ENCODE measurements at regions not wholly inside any gene's neighbourhood (a gene's known extent, or its start where the extent isn't known, plus 50 kb on each side); places are given as distances from the start of the nearest gene placed in this dataset.

GRCh38 chr14:48849741-48850322 lies 736.3 kb downstream of the RPS29 start:
- DNase-seq (ENCODE audit: low read depth, low spot score) (no peak), FAIRE-seq (no peak)
- no peaks in the 10 kb centered on the region for H3K27me3 ChIP-seq (ENCODE audit: control insufficient read depth, extremely low read depth, insufficient read depth, low read length)
- no peaks in the 10 kb centered on the region for H3K9me1 ChIP-seq (ENCODE audit: control insufficient read depth, extremely low read depth, insufficient read depth, low read length)
- H2AFZ ChIP-seq (ENCODE audit: control insufficient read depth, low read length), result no peak overlapping the region
- H3K79me2 ChIP-seq (ENCODE audit: control insufficient read depth, insufficient read depth, low read length), result no peaks in the 10 kb centered on the region
- H3K4me3 ChIP-seq (ENCODE audit: control insufficient read depth in 2 of 3, extremely low read depth in 1 of 3, insufficient read depth in 2 of 3, low read depth in 1 of 3, low read length in 3 of 3), result no peak overlapping the region
- H3K36me3 ChIP-seq (ENCODE audit: control insufficient read depth in 2 of 2, extremely low read depth in 1 of 2, insufficient read depth in 2 of 2, low read length in 2 of 2), result no peaks in the 10 kb centered on the region
- H3K9ac ChIP-seq (ENCODE audit: control insufficient read depth, extremely low read depth, insufficient read depth, low read length), result no peak overlapping the region
- no peaks in the 10 kb centered on the region for H3K4me1 ChIP-seq (ENCODE audit: control insufficient read depth, extremely low read depth, insufficient read depth, low read length)
- H4K20me1 ChIP-seq (ENCODE audit: control insufficient read depth, extremely low read depth, insufficient read depth, low read length), result no peaks in the 10 kb centered on the region
- no peak overlapping the region for H3K27ac ChIP-seq (ENCODE audit: control insufficient read depth, insufficient read depth, low read length)
- H3K9me3 ChIP-seq (ENCODE audit: control insufficient read depth, low read depth, low read length), result peaks cover 3% of the 10 kb centered on the region
- no peak overlapping the region for H3K4me2 ChIP-seq (ENCODE audit: control insufficient read depth, extremely low read depth, insufficient read depth, low read depth, low read length)
- dilution Hi-C loops (cut with MboI; ENCODE audit: extremely low pct_ligation_motif_present, low sequenced_read_pairs), result no loop called here
- no peak for TF ChIP-seq EZH2 (IDR thresholded peaks at IDR 0.05; ENCODE audit: low read length)
- TF ChIP-seq, protein P1, sequence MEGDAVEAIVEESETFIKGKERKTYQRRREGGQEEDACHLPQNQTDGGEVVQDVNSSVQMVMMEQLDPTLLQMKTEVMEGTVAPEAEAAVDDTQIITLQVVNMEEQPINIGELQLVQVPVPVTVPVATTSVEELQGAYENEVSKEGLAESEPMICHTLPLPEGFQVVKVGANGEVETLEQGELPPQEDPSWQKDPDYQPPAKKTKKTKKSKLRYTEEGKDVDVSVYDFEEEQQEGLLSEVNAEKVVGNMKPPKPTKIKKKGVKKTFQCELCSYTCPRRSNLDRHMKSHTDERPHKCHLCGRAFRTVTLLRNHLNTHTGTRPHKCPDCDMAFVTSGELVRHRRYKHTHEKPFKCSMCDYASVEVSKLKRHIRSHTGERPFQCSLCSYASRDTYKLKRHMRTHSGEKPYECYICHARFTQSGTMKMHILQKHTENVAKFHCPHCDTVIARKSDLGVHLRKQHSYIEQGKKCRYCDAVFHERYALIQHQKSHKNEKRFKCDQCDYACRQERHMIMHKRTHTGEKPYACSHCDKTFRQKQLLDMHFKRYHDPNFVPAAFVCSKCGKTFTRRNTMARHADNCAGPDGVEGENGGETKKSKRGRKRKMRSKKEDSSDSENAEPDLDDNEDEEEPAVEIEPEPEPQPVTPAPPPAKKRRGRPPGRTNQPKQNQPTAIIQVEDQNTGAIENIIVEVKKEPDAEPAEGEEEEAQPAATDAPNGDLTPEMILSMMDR (optimal IDR thresholded peaks at IDR 0.05 in 1 of 3, IDR thresholded peaks at IDR 0.05 in 1 of 3, conservative IDR thresholded peaks at IDR 0.05 in 1 of 3; ENCODE audit: extremely low read depth in 1 of 3, insufficient read depth in 2 of 3, low read length in 3 of 3), result no peak

DNA sequence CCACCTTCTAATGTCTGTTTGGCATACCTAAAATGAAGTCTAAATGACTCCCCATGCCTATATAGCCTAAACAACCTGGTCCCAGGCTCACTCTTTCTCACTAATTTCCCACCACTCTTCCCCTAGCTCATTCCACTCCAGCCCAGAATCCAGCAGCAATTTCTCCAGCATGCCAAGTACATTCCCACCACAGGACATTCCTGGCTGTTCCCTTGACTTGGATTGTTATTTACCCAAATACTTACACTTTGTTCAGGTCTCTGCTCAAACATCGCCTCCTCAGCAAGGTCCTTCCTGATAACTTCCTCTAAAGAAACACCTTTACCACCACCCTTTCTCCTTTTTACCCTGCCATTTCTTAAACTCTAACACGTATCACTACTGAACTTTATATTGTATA lies 743.4 kb downstream of the RPS29 start:
- no peak for DNase-seq (ENCODE audit: low read depth, low spot score)
- H3K9me3 ChIP-seq (ENCODE audit: control insufficient read depth, low read depth, low read length), result no peaks in the 10 kb centered on the region
- H2AFZ ChIP-seq (ENCODE audit: control insufficient read depth, low read length), result no peak overlapping the region
- TF ChIP-seq EZH2 (IDR thresholded peaks at IDR 0.05; ENCODE audit: low read length), result no peak
- TF ChIP-seq, protein P1 (optimal IDR thresholded peaks at IDR 0.05 in 1 of 3, IDR thresholded peaks at IDR 0.05 in 1 of 3, conservative IDR thresholded peaks at IDR 0.05 in 1 of 3; ENCODE audit: extremely low read depth in 1 of 3, insufficient read depth in 2 of 3, low read length in 3 of 3), result no peak
- FAIRE-seq, result no peak
- no peaks in the 10 kb centered on the region for H3K36me3 ChIP-seq (ENCODE audit: control insufficient read depth in 2 of 2, extremely low read depth in 1 of 2, insufficient read depth in 2 of 2, low read length in 2 of 2)
- no peaks in the 10 kb centered on the region for H4K20me1 ChIP-seq (ENCODE audit: control insufficient read depth, extremely low read depth, insufficient read depth, low read length)
- dilution Hi-C loops (cut with MboI; ENCODE audit: extremely low pct_ligation_motif_present, low sequenced_read_pairs), result no loop called here
- H3K9ac ChIP-seq (ENCODE audit: control insufficient read depth, extremely low read depth, insufficient read depth, low read length), result no peak overlapping the region
- no peaks in the 10 kb centered on the region for H3K4me1 ChIP-seq (ENCODE audit: control insufficient read depth, extremely low read depth, insufficient read depth, low read length)
- H3K9me1 ChIP-seq (ENCODE audit: control insufficient read depth, extremely low read depth, insufficient read depth, low read length), result no peaks in the 10 kb centered on the region
- no peaks in the 10 kb centered on the region for H3K79me2 ChIP-seq (ENCODE audit: control insufficient read depth, insufficient read depth, low read length)
- H3K27me3 ChIP-seq (ENCODE audit: control insufficient read depth, extremely low read depth, insufficient read depth, low read length), result no peaks in the 10 kb centered on the region
- H3K4me3 ChIP-seq (ENCODE audit: control insufficient read depth in 2 of 3, extremely low read depth in 1 of 3, insufficient read depth in 2 of 3, low read depth in 1 of 3, low read length in 3 of 3), result no peak overlapping the region
- no peak overlapping the region for H3K27ac ChIP-seq (ENCODE audit: control insufficient read depth, insufficient read depth, low read length)
- no peak overlapping the region for H3K4me2 ChIP-seq (ENCODE audit: control insufficient read depth, extremely low read depth, insufficient read depth, low read depth, low read length)
